Fibroblast of lung (primary cell): ENCODE measurements at regions not wholly inside any gene's neighbourhood (a gene's known extent, or its start where the extent isn't known, plus 50 kb on each side); places are given as distances from the start of the nearest gene placed in this dataset.

Experiments used
- EZH2 ChIP-seq: IDR thresholded peaks from 2 replicates; pipeline ENCODE4 v1.5.1; 2012; ENCODE audit warnings: low read length, control low read depth, mild to moderate bottlenecking; ENCODE audit errors: missing control alignments
- TF ChIP-seq, protein P1 (sequence below), 2 donors: IDR thresholded peaks in 1 of 2; conservative IDR thresholded peaks in 1 of 2; 1 replicate in 1 of 2; 2 replicates in 1 of 2; pipeline ENCODE4 v1.5.1; 2011 to 2012; ENCODE audit warnings: low read length in 2 of 2, control low read depth in 1 of 2, inconsistent platforms in 1 of 2, low read depth in 1 of 2, mild to moderate bottlenecking in 1 of 2

GRCh38 chr12:127494961-127495915 lies 771.7 kb upstream of the TMEM132C start:
- TF ChIP-seq, protein P1, sequence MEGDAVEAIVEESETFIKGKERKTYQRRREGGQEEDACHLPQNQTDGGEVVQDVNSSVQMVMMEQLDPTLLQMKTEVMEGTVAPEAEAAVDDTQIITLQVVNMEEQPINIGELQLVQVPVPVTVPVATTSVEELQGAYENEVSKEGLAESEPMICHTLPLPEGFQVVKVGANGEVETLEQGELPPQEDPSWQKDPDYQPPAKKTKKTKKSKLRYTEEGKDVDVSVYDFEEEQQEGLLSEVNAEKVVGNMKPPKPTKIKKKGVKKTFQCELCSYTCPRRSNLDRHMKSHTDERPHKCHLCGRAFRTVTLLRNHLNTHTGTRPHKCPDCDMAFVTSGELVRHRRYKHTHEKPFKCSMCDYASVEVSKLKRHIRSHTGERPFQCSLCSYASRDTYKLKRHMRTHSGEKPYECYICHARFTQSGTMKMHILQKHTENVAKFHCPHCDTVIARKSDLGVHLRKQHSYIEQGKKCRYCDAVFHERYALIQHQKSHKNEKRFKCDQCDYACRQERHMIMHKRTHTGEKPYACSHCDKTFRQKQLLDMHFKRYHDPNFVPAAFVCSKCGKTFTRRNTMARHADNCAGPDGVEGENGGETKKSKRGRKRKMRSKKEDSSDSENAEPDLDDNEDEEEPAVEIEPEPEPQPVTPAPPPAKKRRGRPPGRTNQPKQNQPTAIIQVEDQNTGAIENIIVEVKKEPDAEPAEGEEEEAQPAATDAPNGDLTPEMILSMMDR (conservative IDR thresholded peaks at IDR 0.05 in 1 of 2, IDR thresholded peaks at IDR 0.05 in 1 of 2; ENCODE audit: low read depth in 1 of 2, low read length in 2 of 2), result no peak
- no peak for TF ChIP-seq EZH2
